HepG2 (cell line): ENCODE measurements at regions not wholly inside any gene's neighbourhood (a gene's known extent, or its start where the extent isn't known, plus 50 kb on each side); places are given as distances from the start of the nearest gene placed in this dataset.

ENCODE experiments used
- SAFB2 ChIP-seq: sonication (generic); formaldehyde crosslinking; IDR thresholded peaks from 2 replicates; pipeline ENCODE4 v1.5.1; 2020; ENCODE audit warnings: missing genetic modification reagents, low read depth, mild to moderate bottlenecking, borderline replicate concordance
- ZNF12 ChIP-seq: sonication (generic); formaldehyde crosslinking; IDR thresholded peaks from 2 replicates; pipeline ENCODE4 v1.5.0; 2020; ENCODE audit warnings: missing genetic modification reagents
- ZNF143 ChIP-seq: sonication (generic); formaldehyde crosslinking; IDR thresholded peaks from 2 replicates; pipeline ENCODE4 v1.4.0; 2020; ENCODE audit warnings: missing genetic modification reagents
- ZNF225 ChIP-seq: sonication (generic); formaldehyde crosslinking; IDR thresholded peaks from 2 replicates; pipeline ENCODE4 v1.4.0; 2020; ENCODE audit warnings: mild to moderate bottlenecking, missing genetic modification reagents
- ZNF232 ChIP-seq: sonication (generic); formaldehyde crosslinking; IDR thresholded peaks from 2 replicates; pipeline ENCODE4 v1.4.0; 2020; ENCODE audit warnings: missing genetic modification reagents, borderline replicate concordance
- ZNF282 ChIP-seq: fragments of 450-650 bp; IDR thresholded peaks from 2 replicates; pipeline ENCODE4 v1.6.1; 2018; ENCODE audit not compliant: partially characterized antibody
- ZNF777 ChIP-seq: sonication (generic); formaldehyde crosslinking; IDR thresholded peaks from 2 replicates; pipeline ENCODE4 v1.4.0; 2020; ENCODE audit warnings: missing genetic modification reagents
- TF ChIP-seq, protein P1 (sequence below): sonication (generic); formaldehyde crosslinking; conservative IDR thresholded peaks from 2 replicates; pipeline ENCODE4 v1.8.1; 2023; ENCODE audit warnings: missing genetic modification reagents
- TF ChIP-seq, protein P2 (sequence below): sonication (generic); formaldehyde crosslinking; IDR thresholded peaks from 2 replicates; pipeline ENCODE4 v1.4.0; 2020; ENCODE audit warnings: mild to moderate bottlenecking, missing genetic modification reagents
- TF ChIP-seq, protein P3 (sequence below): sonication (generic); formaldehyde crosslinking; IDR thresholded peaks from 2 replicates; pipeline ENCODE4 v1.5.0; 2020; ENCODE audit warnings: mild to moderate bottlenecking, missing genetic modification reagents

DNA sequence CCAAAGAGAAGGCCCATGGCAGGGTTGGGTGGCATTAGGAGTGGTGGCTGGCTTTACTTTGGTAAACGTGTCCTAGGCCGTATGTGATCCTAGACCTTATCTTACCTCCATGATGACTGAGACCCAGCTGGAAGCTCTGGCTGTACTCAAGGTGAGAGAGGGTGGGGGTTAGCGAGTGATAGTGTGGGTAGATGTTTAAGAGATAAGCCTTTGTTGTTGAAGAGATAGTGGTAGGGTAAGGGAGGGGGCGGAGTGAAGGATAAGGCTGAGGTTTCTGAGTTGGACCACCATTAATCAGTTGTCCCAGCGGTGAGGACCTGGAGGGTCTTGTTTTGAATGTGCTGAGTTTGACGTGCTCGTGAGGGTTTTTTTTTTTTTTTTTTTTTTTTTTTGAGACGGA, 61.5 kb upstream of the ULK4 start (continued):
- TF ChIP-seq, protein P1, sequence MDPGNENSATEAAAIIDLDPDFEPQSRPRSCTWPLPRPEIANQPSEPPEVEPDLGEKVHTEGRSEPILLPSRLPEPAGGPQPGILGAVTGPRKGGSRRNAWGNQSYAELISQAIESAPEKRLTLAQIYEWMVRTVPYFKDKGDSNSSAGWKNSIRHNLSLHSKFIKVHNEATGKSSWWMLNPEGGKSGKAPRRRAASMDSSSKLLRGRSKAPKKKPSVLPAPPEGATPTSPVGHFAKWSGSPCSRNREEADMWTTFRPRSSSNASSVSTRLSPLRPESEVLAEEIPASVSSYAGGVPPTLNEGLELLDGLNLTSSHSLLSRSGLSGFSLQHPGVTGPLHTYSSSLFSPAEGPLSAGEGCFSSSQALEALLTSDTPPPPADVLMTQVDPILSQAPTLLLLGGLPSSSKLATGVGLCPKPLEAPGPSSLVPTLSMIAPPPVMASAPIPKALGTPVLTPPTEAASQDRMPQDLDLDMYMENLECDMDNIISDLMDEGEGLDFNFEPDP, result no peak
- TF ChIP-seq, protein P2, sequence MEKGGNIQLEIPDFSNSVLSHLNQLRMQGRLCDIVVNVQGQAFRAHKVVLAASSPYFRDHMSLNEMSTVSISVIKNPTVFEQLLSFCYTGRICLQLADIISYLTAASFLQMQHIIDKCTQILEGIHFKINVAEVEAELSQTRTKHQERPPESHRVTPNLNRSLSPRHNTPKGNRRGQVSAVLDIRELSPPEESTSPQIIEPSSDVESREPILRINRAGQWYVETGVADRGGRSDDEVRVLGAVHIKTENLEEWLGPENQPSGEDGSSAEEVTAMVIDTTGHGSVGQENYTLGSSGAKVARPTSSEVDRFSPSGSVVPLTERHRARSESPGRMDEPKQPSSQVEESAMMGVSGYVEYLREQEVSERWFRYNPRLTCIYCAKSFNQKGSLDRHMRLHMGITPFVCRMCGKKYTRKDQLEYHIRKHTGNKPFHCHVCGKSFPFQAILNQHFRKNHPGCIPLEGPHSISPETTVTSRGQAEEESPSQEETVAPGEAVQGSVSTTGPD (CRISPR knock-in tag), result no peak
- TF ChIP-seq ZNF143 (CRISPR knock-in tag) (no peak), ZNF232 (CRISPR knock-in tag) (no peak), ZNF12 (no peak), ZNF225 (CRISPR knock-in tag) (no peak), ZNF282 (no peak), ZNF777 (no peak), SAFB2 (CRISPR knock-in tag) (no peak)
- TF ChIP-seq, protein P3, sequence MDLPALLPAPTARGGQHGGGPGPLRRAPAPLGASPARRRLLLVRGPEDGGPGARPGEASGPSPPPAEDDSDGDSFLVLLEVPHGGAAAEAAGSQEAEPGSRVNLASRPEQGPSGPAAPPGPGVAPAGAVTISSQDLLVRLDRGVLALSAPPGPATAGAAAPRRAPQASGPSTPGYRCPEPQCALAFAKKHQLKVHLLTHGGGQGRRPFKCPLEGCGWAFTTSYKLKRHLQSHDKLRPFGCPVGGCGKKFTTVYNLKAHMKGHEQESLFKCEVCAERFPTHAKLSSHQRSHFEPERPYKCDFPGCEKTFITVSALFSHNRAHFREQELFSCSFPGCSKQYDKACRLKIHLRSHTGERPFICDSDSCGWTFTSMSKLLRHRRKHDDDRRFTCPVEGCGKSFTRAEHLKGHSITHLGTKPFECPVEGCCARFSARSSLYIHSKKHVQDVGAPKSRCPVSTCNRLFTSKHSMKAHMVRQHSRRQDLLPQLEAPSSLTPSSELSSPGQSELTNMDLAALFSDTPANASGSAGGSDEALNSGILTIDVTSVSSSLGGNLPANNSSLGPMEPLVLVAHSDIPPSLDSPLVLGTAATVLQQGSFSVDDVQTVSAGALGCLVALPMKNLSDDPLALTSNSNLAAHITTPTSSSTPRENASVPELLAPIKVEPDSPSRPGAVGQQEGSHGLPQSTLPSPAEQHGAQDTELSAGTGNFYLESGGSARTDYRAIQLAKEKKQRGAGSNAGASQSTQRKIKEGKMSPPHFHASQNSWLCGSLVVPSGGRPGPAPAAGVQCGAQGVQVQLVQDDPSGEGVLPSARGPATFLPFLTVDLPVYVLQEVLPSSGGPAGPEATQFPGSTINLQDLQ (CRISPR knock-in tag), result no peak
